ENCODE measurements at regions not wholly inside any gene's neighbourhood (a gene's known extent, or its start where the extent isn't known, plus 50 kb on each side); places are given as distances from the start of the nearest gene placed in this dataset.

- TF ChIP-seq JUND (IDR thresholded peaks at IDR 0.05) (no peak), RCOR1 (IDR thresholded peaks at IDR 0.05; ENCODE audit: low read length) (no peak), TEAD4 (IDR thresholded peaks at IDR 0.05; ENCODE audit: borderline replicate concordance, insufficient read depth) (no peak), RFX5 (IDR thresholded peaks at IDR 0.05; ENCODE audit: low read length) (no peak), CTCF (IDR thresholded peaks at IDR 0.05) (no peak), MAX (IDR thresholded peaks at IDR 0.05; ENCODE audit: low read depth) (no peak), ZBTB33 (IDR thresholded peaks at IDR 0.05; ENCODE audit: borderline replicate concordance, low read depth) (no peak), EP300 (IDR thresholded peaks at IDR 0.05; ENCODE audit: borderline replicate concordance in 1 of 2, low read depth in 1 of 2, low read length in 1 of 2) (no peak), TCF12 (IDR thresholded peaks at IDR 0.05) (no peak), USF1 (IDR thresholded peaks at IDR 0.05; ENCODE audit: borderline replicate concordance, low read depth) (no peak), POLR2AphosphoS5 (IDR thresholded peaks at IDR 0.05; ENCODE audit: low read depth, low read length) (no peak), PBX3 (IDR thresholded peaks at IDR 0.05) (no peak)
These were observed 225.8 kb downstream of the ETS1 start for GRCh38 chr11:128361451-128362020.

All from SK-N-SH (cell line).